Activated naive CD4-positive, alpha-beta T cell treated with anti-CD3 and anti-CD28 coated beads for 36 hours (primary cell): ENCODE measurements at regions not wholly inside any gene's neighbourhood (a gene's known extent, or its start where the extent isn't known, plus 50 kb on each side); places are given as distances from the start of the nearest gene placed in this dataset.

Source experiments
- CTCF ChIA-PET: fragments of 350-600 bp; sonication (Branson Sonifier 250); formaldehyde crosslinking; loops from one replicate; lab custom pipeline; 2021; ENCODE audit warnings: antibody characterized with exemption; lab: Charles Lee
- DNase-seq: peaks from one replicate; pipeline ENCODE4 v3.0.0-alpha.2; 2020
- H3K27ac Mint-ChIP-seq: one replicate; pipeline ENCODE4 v1.8.0; 2021; ENCODE audit warnings: mild to moderate bottlenecking, mixed read lengths
- H3K27me3 Mint-ChIP-seq: one replicate; pipeline ENCODE4 v1.8.0; 2021; ENCODE audit warnings: low read depth, mixed read lengths
- H3K36me3 Mint-ChIP-seq: one replicate; pipeline ENCODE4 v1.8.0; 2021; ENCODE audit warnings: low read depth, mixed read lengths
- H3K4me1 Mint-ChIP-seq: one replicate; pipeline ENCODE4 v1.8.0; 2021; ENCODE audit warnings: low read depth, mixed read lengths
- H3K4me3 Mint-ChIP-seq: one replicate; pipeline ENCODE4 v1.8.0; 2021; ENCODE audit warnings: mild to moderate bottlenecking, moderate library complexity, mixed read lengths
- H3K9me3 Mint-ChIP-seq: one replicate; pipeline ENCODE4 v1.8.0; 2021; ENCODE audit warnings: mixed read lengths
- intact Hi-C: fragments of 100-400 bp; cut with micrococcal nuclease; formaldehyde crosslinking; loops from one replicate; pipeline ENCODE4 v1.15.1; 2023

- Mint-ChIP-seq H3K36me3 (no peaks in the 10 kb centered on the region), H3K9me3 (peaks cover 2% of the 10 kb centered on the region), H3K27ac (no peak overlapping the region), H3K4me3 (no peak overlapping the region), H3K4me1 (no peaks in the 10 kb centered on the region), H3K27me3 (no peaks in the 10 kb centered on the region)
- DNase-seq = no peak
- CTCF ChIA-PET = no interaction called here
- intact Hi-C loops = no loop called here
Measured at GRCh38 chr4:110877778-110878370, 255.0 kb upstream of the PITX2 start.

- H3K4me1 Mint-ChIP-seq = no peaks in the 10 kb centered on the region
- intact Hi-C loops = no loop called here
- DNase-seq = no peak
Measured at GRCh38 chr4:110878413-110878812, 255.5 kb upstream of the PITX2 start.

GRCh38 chr4:110878956-110879355 lies 256.1 kb upstream of the PITX2 start:
- intact Hi-C loops = no loop called here
- H3K9me3 Mint-ChIP-seq = peaks cover 2% of the 10 kb centered on the region
- DNase-seq = no peak
- H3K4me1 Mint-ChIP-seq = no peaks in the 10 kb centered on the region
- H3K27me3 Mint-ChIP-seq = no peaks in the 10 kb centered on the region
- H3K4me3 Mint-ChIP-seq = no peak overlapping the region
- CTCF ChIA-PET = no interaction called here
- H3K27ac Mint-ChIP-seq = no peak overlapping the region
- no peaks in the 10 kb centered on the region for H3K36me3 Mint-ChIP-seq

More at GRCh38 chr4:110878413-110878812, 255.5 kb upstream of the PITX2 start:
- no peak overlapping the region for H3K4me3 Mint-ChIP-seq
- CTCF ChIA-PET = no interaction called here
- no peaks in the 10 kb centered on the region for H3K27me3 Mint-ChIP-seq
- H3K9me3 Mint-ChIP-seq = peaks cover 2% of the 10 kb centered on the region
- H3K27ac Mint-ChIP-seq = no peak overlapping the region
- H3K36me3 Mint-ChIP-seq = no peaks in the 10 kb centered on the region

- Mint-ChIP-seq H3K4me3 (no peak overlapping the region), H3K27me3 (no peaks in the 10 kb centered on the region), H3K9me3 (peaks cover 2% of the 10 kb centered on the region), H3K36me3 (no peaks in the 10 kb centered on the region), H3K4me1 (no peaks in the 10 kb centered on the region), H3K27ac (no peak overlapping the region)
- no peak for DNase-seq
- CTCF ChIA-PET = no interaction called here
- intact Hi-C loops = no loop called here
Measured at GRCh38 chr4:110886270-110886669, 263.4 kb upstream of the PITX2 start.

GRCh38 chr4:110886856-110887255 lies 264.0 kb upstream of the PITX2 start:
- Mint-ChIP-seq H3K9me3 (peaks cover 4% of the 10 kb centered on the region), H3K4me1 (no peaks in the 10 kb centered on the region), H3K36me3 (no peaks in the 10 kb centered on the region), H3K27me3 (no peaks in the 10 kb centered on the region), H3K27ac (no peak overlapping the region), H3K4me3 (no peak overlapping the region)
- CTCF ChIA-PET = interaction anchor here (0.7 kb wide), 1 partner anchor 396 kb away, joined by 4 read pairs; no protein-coding TSS in a partner anchor
- no peak for DNase-seq
- intact Hi-C loops = no loop called here

GRCh38 chr4:110897784-110898183 lies 274.9 kb upstream of the PITX2 start:
- intact Hi-C loops = no loop called here
- H3K36me3 Mint-ChIP-seq = no peaks in the 10 kb centered on the region
- H3K4me1 Mint-ChIP-seq = no peaks in the 10 kb centered on the region
- H3K9me3 Mint-ChIP-seq = no peaks in the 10 kb centered on the region
- H3K27ac Mint-ChIP-seq = no peak overlapping the region
- no peaks in the 10 kb centered on the region for H3K27me3 Mint-ChIP-seq
- CTCF ChIA-PET = no interaction called here
- DNase-seq = no peak
- no peak overlapping the region for H3K4me3 Mint-ChIP-seq

GRCh38 chr4:110898290-110898689 lies 275.4 kb upstream of the PITX2 start:
- H3K27ac Mint-ChIP-seq = no peak overlapping the region
- no peak overlapping the region for H3K4me3 Mint-ChIP-seq
- intact Hi-C loops = no loop called here
- no peaks in the 10 kb centered on the region for H3K36me3 Mint-ChIP-seq
- CTCF ChIA-PET = no interaction called here
- no peak for DNase-seq
- no peaks in the 10 kb centered on the region for H3K4me1 Mint-ChIP-seq
- no peaks in the 10 kb centered on the region for H3K27me3 Mint-ChIP-seq
- no peaks in the 10 kb centered on the region for H3K9me3 Mint-ChIP-seq

GRCh38 chr4:110900213-110900769 lies 277.4 kb upstream of the PITX2 start:
- no peaks in the 10 kb centered on the region for H3K36me3 Mint-ChIP-seq
- intact Hi-C loops = no loop called here
- CTCF ChIA-PET = no interaction called here
- no peak for DNase-seq
- no peaks in the 10 kb centered on the region for H3K4me1 Mint-ChIP-seq
- H3K9me3 Mint-ChIP-seq = no peaks in the 10 kb centered on the region
- H3K27me3 Mint-ChIP-seq = no peaks in the 10 kb centered on the region
- no peak overlapping the region for H3K4me3 Mint-ChIP-seq
- no peak overlapping the region for H3K27ac Mint-ChIP-seq

GRCh38 chr4:110902500-110902899 lies 279.6 kb upstream of the PITX2 start:
- Mint-ChIP-seq H3K4me3 (no peak overlapping the region), H3K27me3 (no peaks in the 10 kb centered on the region), H3K36me3 (no peaks in the 10 kb centered on the region), H3K4me1 (no peaks in the 10 kb centered on the region), H3K9me3 (no peaks in the 10 kb centered on the region), H3K27ac (no peak overlapping the region)
- CTCF ChIA-PET = no interaction called here
- no peak for DNase-seq
- intact Hi-C loops = no loop called here

- Mint-ChIP-seq H3K27me3 (no peaks in the 10 kb centered on the region), H3K36me3 (no peaks in the 10 kb centered on the region), H3K4me1 (no peaks in the 10 kb centered on the region), H3K4me3 (no peak overlapping the region), H3K27ac (no peak overlapping the region), H3K9me3 (no peaks in the 10 kb centered on the region)
- DNase-seq = no peak
- CTCF ChIA-PET = no interaction called here
- intact Hi-C loops = no loop called here
Measured at GRCh38 chr4:110904435-110905065, 281.7 kb upstream of the PITX2 start.

GRCh38 chr4:110905367-110905766 lies 282.5 kb upstream of the PITX2 start:
- intact Hi-C loops = no loop called here
- no peak for DNase-seq
- H3K4me1 Mint-ChIP-seq = no peaks in the 10 kb centered on the region
- H3K27me3 Mint-ChIP-seq = no peaks in the 10 kb centered on the region
- H3K9me3 Mint-ChIP-seq = no peaks in the 10 kb centered on the region
- CTCF ChIA-PET = no interaction called here
- H3K36me3 Mint-ChIP-seq = no peaks in the 10 kb centered on the region
- no peak overlapping the region for H3K4me3 Mint-ChIP-seq
- H3K27ac Mint-ChIP-seq = no peak overlapping the region

- intact Hi-C loops = no loop called here
- no peak overlapping the region for H3K27ac Mint-ChIP-seq
- DNase-seq = no peak
- no peak overlapping the region for H3K4me3 Mint-ChIP-seq
- H3K36me3 Mint-ChIP-seq = no peaks in the 10 kb centered on the region
- no peaks in the 10 kb centered on the region for H3K9me3 Mint-ChIP-seq
- H3K27me3 Mint-ChIP-seq = no peaks in the 10 kb centered on the region
- H3K4me1 Mint-ChIP-seq = no peaks in the 10 kb centered on the region
- CTCF ChIA-PET = interaction anchor here (0.5 kb wide), 1 partner anchor 9 kb away, joined by 5 read pairs; no protein-coding TSS in a partner anchor
Measured at GRCh38 chr4:110907801-110908313, 285.0 kb upstream of the PITX2 start.

GRCh38 chr4:110914791-110915190 lies 291.9 kb upstream of the PITX2 start:
- intact Hi-C loops = no loop called here
- Mint-ChIP-seq H3K36me3 (no peaks in the 10 kb centered on the region), H3K4me3 (no peak overlapping the region), H3K9me3 (peaks cover 7% of the 10 kb centered on the region), H3K4me1 (no peaks in the 10 kb centered on the region), H3K27ac (no peak overlapping the region), H3K27me3 (no peaks in the 10 kb centered on the region)
- CTCF ChIA-PET = no interaction called here
- DNase-seq = no peak
